Small intestine (tissue), 7 donors: ENCODE measurements at regions not wholly inside any gene's neighbourhood (a gene's known extent, or its start where the extent isn't known, plus 50 kb on each side); places are given as distances from the start of the nearest gene placed in this dataset.
"Not testable (repeated sequence)": the region's sequence is repeated elsewhere in the genome, so short reads cannot be mapped to it uniquely, and the experiment has no call there.

ENCODE experiments used
- DNase-seq, 2 donors: peaks; one replicate each; pipeline versions ENCODE4 v3.0.0 to v3.0.0-alpha.2; 2013
- FAIRE-seq: peaks from 2 replicates; lab custom pipeline; 2012; peaks lifted over from hg19 to GRCh38; lab: Jason Lieb, UNC
- H3K27ac ChIP-seq, 3 donors: one replicate each; pipeline ENCODE4 v1.5.1; 2013; ENCODE audit warnings: low read length in 2 of 3, mild to moderate bottlenecking in 2 of 3, control low read depth in 1 of 3, inconsistent platforms in 1 of 3, low read depth in 1 of 3, moderate library complexity in 1 of 3
- H3K27me3 ChIP-seq, 3 donors: one replicate each; pipeline ENCODE4 v1.6.1; 2013; ENCODE audit warnings: low read length in 3 of 3, inconsistent platforms in 1 of 3; ENCODE audit not compliant: control insufficient read depth in 3 of 3, insufficient read depth in 3 of 3
- H3K36me3 ChIP-seq, 3 donors: one replicate each; pipeline ENCODE4 v1.6.1; 2013; ENCODE audit warnings: low read length in 3 of 3, inconsistent platforms in 1 of 3, low read depth in 1 of 3, mild to moderate bottlenecking in 1 of 3, moderate library complexity in 1 of 3; ENCODE audit not compliant: control insufficient read depth in 3 of 3, insufficient read depth in 2 of 3
- H3K4me1 ChIP-seq, 3 donors: one replicate each; pipeline ENCODE4 v1.6.1; 2013; ENCODE audit warnings: low read length in 2 of 3, inconsistent platforms in 1 of 3, low read depth in 1 of 3, mild to moderate bottlenecking in 1 of 3, moderate library complexity in 1 of 3; ENCODE audit not compliant: control insufficient read depth in 3 of 3, insufficient read depth in 2 of 3
- H3K4me3 ChIP-seq, 3 donors: one replicate each; pipeline ENCODE4 v1.5.1; 2013; ENCODE audit warnings: low read length in 3 of 3, control low read depth in 1 of 3, inconsistent platforms in 1 of 3, low read depth in 1 of 3, mild to moderate bottlenecking in 1 of 3, moderate library complexity in 1 of 3
- H3K9me3 ChIP-seq, 2 donors: one replicate each; pipeline ENCODE4 v1.6.1; 2013; ENCODE audit warnings: low read depth in 1 of 2, low read length in 1 of 2; ENCODE audit not compliant: control insufficient read depth in 2 of 2, insufficient read depth in 1 of 2
- WGBS, 3 donors: extraction: QIAGEN DNeasy Blood & Tissue Kit; methylation state at CpG; one replicate each; pipeline ENCODE4 v1.1.7; 2013; 5-methylcytosine and 5-hydroxymethylcytosine counted together
- donor health status: healthy with polysubstance abuse.
- donor health status: control.
- donor health status: control.
- donor health status: Bipolar disorder and iron deficiency.
- donor health status: healthy.

DNA sequence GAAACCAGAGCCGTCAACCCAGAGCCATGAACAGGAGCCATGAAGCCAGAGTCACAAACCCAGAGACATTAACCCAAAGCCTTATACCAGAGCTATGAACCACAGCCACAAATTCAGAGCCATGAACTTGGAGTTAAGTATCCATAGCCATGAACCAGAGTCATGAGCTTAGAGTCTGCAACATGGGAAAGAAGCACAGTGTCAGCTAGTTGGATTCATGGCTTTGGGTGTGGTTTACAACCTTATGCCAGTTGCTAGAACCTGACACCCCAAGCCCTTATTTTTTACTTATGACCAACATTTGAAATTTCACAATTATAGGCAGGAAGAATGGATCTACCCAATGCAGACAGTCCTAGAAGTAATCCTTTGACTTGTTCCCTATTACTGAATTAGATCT, 128.9 kb upstream of the FAM78B start:
- WGBS, 3 donors, result 78 to 82% (median 81%) methylated on average over 1 of the region's 1 CpG
- Histone ChIP-seq H3K36me3 (no peaks in the 10 kb centered on the region), H3K4me1 (no peaks in the 10 kb centered on the region), H3K9me3 (no peaks in the 10 kb centered on the region), H3K27me3 (no peaks in the 10 kb centered on the region), H3K27ac (no peak overlapping the region), H3K4me3 (no peak overlapping the region)
- DNase-seq (no peak), FAIRE-seq (no peak)

DNA sequence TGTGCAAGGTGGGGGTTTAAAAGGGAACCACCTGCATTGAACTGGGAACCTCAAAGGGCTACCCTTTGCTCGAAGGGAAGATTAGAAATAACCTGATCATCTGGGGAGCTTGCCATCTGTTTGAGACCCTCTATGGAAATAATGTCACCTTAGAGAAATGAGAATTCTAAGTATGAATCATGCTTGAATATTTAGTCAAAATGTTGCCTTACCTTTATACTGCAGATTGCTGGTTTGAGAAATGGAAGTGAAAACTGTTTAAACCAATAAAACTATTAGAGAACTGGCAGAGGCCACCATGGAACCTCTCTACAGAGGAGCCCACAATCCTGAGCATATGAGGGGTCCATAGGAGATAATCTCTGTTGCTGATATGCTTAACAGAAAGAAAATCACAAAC, 131.2 kb upstream of the FAM78B start:
- WGBS, 3 donors, result 63 to 76% (median 64%) methylated on average over 1 of the region's 1 CpG
- FAIRE-seq, result no peak
- H3K4me3 ChIP-seq, result no peak overlapping the region

DNA sequence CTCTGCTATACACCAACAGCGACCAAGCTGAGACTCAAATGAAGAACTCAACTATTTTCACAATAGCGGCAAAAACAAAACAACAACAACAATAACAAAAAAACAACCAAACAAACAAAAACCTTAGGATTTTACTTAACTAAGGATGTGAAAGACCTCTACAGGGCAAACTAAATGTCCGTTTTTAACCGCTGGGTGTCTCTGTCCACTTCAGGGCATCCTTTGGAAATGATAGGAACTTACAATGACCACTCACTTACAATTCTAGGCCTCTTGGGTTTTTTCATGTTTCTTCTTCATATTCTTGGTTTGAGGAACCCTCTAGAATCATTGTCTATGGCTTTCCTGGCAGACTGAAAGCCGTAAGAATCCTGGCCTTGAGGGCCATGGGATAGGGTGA, 134.0 kb upstream of the FAM78B start:
- FAIRE-seq (no peak), DNase-seq (no peak)
- Histone ChIP-seq H3K36me3 (no peaks in the 10 kb centered on the region), H3K9me3 (no peaks in the 10 kb centered on the region), H3K4me1 (no peaks in the 10 kb centered on the region), H3K27ac (no peak overlapping the region), H3K4me3 (no peak overlapping the region), H3K27me3 (no peaks in the 10 kb centered on the region)
- WGBS, 3 donors, result 78 to 89% (median 87%) methylated on average over 5 of the region's 5 CpGs

More for the DNA sequence above, 131.2 kb upstream of the FAM78B start:
- Histone ChIP-seq H3K27me3 (no peaks in the 10 kb centered on the region), H3K4me1 (no peaks in the 10 kb centered on the region), H3K36me3 (no peaks in the 10 kb centered on the region), H3K9me3 (no peaks in the 10 kb centered on the region), H3K27ac (no peak overlapping the region)
- no peak for DNase-seq

DNA sequence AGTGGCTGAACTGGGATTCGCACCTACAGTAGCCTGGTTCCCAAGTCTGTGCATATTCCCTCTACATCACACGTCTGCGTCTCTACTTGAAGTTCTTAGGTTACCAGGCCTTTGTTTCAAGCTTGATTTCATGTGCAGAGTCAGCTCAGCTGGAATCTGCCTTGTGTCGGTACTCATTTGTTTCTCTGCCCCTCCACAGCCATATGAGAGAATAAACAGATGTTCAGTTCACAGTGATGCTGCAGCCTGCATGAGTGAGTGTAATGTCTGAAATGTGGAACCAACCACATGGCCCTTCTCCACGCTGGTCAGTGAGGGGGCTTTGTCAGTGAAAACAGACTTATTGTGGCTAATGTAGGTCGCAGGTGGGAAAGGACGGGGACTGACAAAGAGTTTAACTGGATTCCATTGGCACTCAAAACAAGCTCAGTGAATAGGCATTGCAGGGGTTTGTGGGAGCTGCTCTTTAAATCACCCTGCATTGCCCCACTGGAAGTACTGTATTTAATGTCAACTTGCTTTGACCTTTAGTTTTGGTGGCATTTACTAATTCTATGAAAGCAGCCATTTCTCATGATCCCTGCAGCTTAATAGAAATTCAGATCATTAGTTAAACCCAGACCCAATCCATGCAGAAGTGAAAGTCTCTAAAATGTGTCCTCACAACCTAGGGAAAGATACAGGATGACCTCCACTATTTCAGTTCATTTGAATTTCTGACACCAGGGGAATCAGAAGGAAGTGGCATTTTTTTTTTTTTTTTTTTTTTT, 136.4 kb upstream of the FAM78B start:
- Histone ChIP-seq H3K4me1 (no peaks in the 10 kb centered on the region), H3K27me3 (no peaks in the 10 kb centered on the region), H3K36me3 (no peaks in the 10 kb centered on the region), H3K9me3 (no peaks in the 10 kb centered on the region), H3K4me3 (no peak overlapping the region), H3K27ac (no peak overlapping the region)
- 63 to 77% (median 68%) methylated on average over 7 of the region's 7 CpGs for WGBS, 3 donors
- DNase-seq (no peak), FAIRE-seq (no peak)

DNA sequence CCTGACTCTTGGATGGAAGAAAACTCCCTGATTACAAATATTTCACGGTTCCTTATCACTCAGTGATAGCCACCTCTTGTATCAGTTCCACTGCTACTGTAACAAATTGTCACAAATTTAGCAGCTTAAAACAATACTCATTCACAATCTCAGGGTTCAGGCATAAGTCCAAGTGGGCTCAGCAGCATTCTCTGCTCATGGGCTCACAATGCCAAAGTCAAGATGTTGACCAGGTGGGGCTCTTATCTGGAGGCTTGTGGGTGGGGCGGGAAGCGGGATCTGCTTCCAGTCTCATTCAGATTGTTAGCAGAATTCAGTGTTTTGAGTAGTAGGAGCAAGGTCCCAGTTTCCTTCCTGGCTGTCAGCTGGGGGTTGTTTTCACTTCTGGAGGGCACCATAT, 137.3 kb upstream of the FAM78B start:
- WGBS, 3 donors, result 14 to 64% (median 37%) methylated on average over 3 of the region's 3 CpGs
- no peak for FAIRE-seq
- Histone ChIP-seq H3K9me3 (no peaks in the 10 kb centered on the region), H3K36me3 (no peaks in the 10 kb centered on the region), H3K4me3 (no peak overlapping the region), H3K27me3 (no peaks in the 10 kb centered on the region), H3K4me1 (no peaks in the 10 kb centered on the region), H3K27ac (no peak overlapping the region)
- DNase-seq, result no peak

DNA sequence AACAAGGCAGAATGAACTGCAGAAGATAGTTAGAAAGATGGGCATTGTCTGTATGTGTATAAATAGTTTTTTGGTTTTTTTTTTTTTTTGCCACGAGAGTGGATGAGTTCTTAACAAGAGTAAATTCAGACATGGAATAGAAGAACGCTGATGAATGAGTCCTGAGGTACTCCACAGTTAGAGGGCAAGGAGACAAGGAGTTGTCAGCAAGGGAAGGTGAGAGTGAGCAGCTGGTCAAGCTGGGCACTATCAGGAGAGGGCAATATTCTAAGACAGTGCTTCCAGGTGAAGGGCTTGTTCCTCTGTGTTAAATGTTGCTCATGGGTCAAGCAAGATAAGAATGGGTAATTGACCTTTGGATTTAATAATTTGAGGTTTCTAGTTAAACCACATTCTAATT, 138.6 kb upstream of the FAM78B start:
- H3K9me3 ChIP-seq, result no peaks in the 10 kb centered on the region
- WGBS, 3 donors, result 59 to 76% (median 62%) methylated on average over 2 of the region's 2 CpGs
- H3K4me1 ChIP-seq, result no peaks in the 10 kb centered on the region
- no peaks in the 10 kb centered on the region for H3K27me3 ChIP-seq
- FAIRE-seq, result no peak
- H3K36me3 ChIP-seq, result no peaks in the 10 kb centered on the region
- DNase-seq, result no peak
- H3K4me3 ChIP-seq, result no peak overlapping the region
- no peak overlapping the region for H3K27ac ChIP-seq

DNA sequence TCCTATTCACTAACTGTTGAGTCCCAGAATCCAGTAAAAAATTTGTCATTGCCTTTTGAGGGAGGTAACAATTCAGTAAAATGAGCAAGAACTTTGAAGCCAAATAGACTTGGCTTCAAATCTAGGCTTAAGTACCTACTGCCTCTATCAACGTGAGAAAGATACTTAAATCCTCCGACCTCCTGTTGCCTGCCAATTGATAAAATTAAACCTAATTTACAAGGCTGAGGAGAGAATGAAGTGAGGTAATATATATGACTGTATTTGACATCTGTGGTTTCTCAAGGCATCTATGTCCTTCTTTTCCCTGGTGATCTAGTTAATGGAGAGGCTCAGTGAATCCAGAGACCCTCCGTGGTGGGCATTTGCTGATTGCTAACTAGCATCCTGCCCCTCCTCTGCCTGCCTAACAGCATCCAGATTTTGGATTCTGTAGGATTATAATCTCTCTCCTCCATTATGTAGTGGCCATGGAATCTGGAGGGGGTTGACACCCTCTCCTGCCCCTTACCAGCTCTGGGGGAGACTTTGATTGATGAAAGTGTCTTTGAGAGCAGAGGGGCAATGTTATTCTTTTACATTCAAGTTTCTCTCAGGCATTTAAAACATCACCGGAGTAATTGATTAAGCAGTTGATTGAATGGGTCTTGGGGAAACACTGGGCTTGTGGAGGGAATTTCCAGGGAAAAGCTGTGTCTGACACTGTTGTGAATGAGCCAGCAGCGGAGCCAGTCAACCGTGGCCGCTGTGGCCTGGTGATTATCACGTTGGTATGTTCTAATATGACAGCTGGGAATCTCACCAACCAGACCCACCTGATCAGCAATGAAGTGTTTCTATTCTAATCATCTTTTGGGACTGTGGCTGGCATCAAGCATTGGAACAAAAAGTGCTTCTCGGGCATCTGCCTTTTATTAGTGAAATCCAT, 140.7 kb upstream of the FAM78B start:
- no peak overlapping the region for H3K27ac ChIP-seq
- no peaks in the 10 kb centered on the region for H3K9me3 ChIP-seq
- 64 to 69% (median 69%) methylated on average over 9 of the region's 9 CpGs for WGBS, 3 donors
- H3K27me3 ChIP-seq, result no peaks in the 10 kb centered on the region
- H3K36me3 ChIP-seq, result no peaks in the 10 kb centered on the region
- no peak overlapping the region for H3K4me3 ChIP-seq
- no peaks in the 10 kb centered on the region for H3K4me1 ChIP-seq
- FAIRE-seq (no peak), DNase-seq (no peak)

DNA sequence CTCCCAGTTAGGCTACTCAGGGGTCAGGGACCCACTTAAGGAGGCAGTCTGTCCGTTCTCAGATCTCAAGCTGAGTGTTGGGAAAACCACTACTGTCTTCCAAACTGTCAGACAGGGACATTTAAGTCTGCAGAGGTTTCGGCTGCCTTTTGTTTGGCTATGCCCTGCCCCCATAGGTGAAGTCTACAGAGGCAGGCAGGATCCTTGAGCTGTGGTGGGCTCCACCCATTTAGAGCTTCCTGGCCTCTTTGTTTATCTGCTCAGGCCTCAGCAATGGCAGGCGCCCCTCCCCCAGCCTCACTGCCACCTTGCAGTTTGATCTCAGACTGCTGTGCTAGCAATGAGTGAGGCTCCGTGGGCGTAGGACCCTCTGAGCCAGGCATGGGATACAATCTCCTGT, 149.5 kb upstream of the FAM78B start:
- FAIRE-seq, H3K36me3 ChIP-seq: not testable (repeated sequence)
- 65 to 82% (median 74%) methylated on average over 5 of the region's 5 CpGs for WGBS, 3 donors

More for the DNA sequence above, 149.5 kb upstream of the FAM78B start:
- H3K27ac ChIP-seq, DNase-seq, H3K4me3 ChIP-seq, H3K4me1 ChIP-seq, H3K9me3 ChIP-seq, H3K27me3 ChIP-seq: not testable (repeated sequence)
